ENCODE measurements at regions not wholly inside any gene's neighbourhood (a gene's known extent, or its start where the extent isn't known, plus 50 kb on each side); places are given as distances from the start of the nearest gene placed in this dataset.

- DNase-seq: no peak
These were observed 145.2 kb upstream of the COPS8 start for GRCh38 chr2:236940497-236940896.

- no peak for DNase-seq
These were observed 144.7 kb upstream of the COPS8 start for GRCh38 chr2:236940916-236941520.

GRCh38 chr2:236941551-236941950 lies 144.1 kb upstream of the COPS8 start:
- DNase-seq: no peak

- no peak for DNase-seq
These were observed 143.1 kb upstream of the COPS8 start for GRCh38 chr2:236942554-236942953.

GRCh38 chr2:236943068-236943467 lies 142.6 kb upstream of the COPS8 start:
- no peak for DNase-seq

- no peak for DNase-seq
These were observed 141.7 kb upstream of the COPS8 start for GRCh38 chr2:236943841-236944513.

GRCh38 chr2:236944561-236944960 lies 141.1 kb upstream of the COPS8 start:
- no peak for DNase-seq

GRCh38 chr2:236945431-236946016 lies 140.2 kb upstream of the COPS8 start:
- DNase-seq: no peak

- DNase-seq: no peak
These were observed 138.8 kb upstream of the COPS8 start for GRCh38 chr2:236946871-236947270.

GRCh38 chr2:236947294-236947693 lies 138.4 kb upstream of the COPS8 start:
- DNase-seq: no peak

GRCh38 chr2:236947896-236948295 lies 137.8 kb upstream of the COPS8 start:
- DNase-seq: no peak

GRCh38 chr2:236949089-236949905 lies 136.4 kb upstream of the COPS8 start:
- no peak for DNase-seq

- no peak for DNase-seq
These were observed 133.7 kb upstream of the COPS8 start for GRCh38 chr2:236951830-236952475.

- no peak for DNase-seq
These were observed 131.0 kb upstream of the COPS8 start for GRCh38 chr2:236954641-236955040.

GRCh38 chr2:236955521-236956030 lies 130.1 kb upstream of the COPS8 start:
- no peak for DNase-seq

GRCh38 chr2:236956031-236956618 lies 129.6 kb upstream of the COPS8 start:
- DNase-seq: no peak

GRCh38 chr2:236956641-236957040 lies 129.0 kb upstream of the COPS8 start:
- DNase-seq: no peak

GRCh38 chr2:236959036-236959435 lies 126.7 kb upstream of the COPS8 start:
- no peak for DNase-seq

GRCh38 chr2:236959876-236960275 lies 125.8 kb upstream of the COPS8 start:
- DNase-seq: no peak

- DNase-seq: no peak
These were observed 125.2 kb upstream of the COPS8 start for GRCh38 chr2:236960531-236960930.

- no peak for DNase-seq
These were observed 122.9 kb upstream of the COPS8 start for GRCh38 chr2:236962816-236963215.

- no peak for DNase-seq
These were observed 122.0 kb upstream of the COPS8 start for GRCh38 chr2:236963631-236964182.

Data from activated T-cell treated with anti-CD3 and anti-CD28 coated beads, Interleukin-2, amount 50 U/mL, for 1 hour (primary cell).